ENCODE measurements at regions not wholly inside any gene's neighbourhood (a gene's known extent, or its start where the extent isn't known, plus 50 kb on each side); places are given as distances from the start of the nearest gene placed in this dataset.

DNA sequence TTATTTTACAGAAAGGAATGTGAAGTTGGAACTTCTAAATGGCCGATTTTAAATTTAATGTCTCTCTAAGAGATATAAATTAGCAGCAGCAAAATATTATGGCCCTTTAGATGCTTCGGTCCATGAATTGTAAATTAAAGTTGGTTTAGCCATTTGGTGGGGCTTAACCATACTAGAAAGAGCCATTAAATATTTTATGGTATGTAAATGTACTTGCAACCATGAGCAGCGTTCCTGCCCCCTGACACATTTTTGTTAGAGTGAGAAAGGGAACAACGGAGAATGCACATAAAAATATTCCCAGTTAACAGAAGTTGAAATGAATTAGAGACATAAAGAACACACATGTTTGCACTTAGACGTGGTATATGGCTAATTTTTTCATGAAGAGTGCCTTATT is 237.9 kb downstream of the MYLK4 start:
- TF ChIP-seq, protein P1, sequence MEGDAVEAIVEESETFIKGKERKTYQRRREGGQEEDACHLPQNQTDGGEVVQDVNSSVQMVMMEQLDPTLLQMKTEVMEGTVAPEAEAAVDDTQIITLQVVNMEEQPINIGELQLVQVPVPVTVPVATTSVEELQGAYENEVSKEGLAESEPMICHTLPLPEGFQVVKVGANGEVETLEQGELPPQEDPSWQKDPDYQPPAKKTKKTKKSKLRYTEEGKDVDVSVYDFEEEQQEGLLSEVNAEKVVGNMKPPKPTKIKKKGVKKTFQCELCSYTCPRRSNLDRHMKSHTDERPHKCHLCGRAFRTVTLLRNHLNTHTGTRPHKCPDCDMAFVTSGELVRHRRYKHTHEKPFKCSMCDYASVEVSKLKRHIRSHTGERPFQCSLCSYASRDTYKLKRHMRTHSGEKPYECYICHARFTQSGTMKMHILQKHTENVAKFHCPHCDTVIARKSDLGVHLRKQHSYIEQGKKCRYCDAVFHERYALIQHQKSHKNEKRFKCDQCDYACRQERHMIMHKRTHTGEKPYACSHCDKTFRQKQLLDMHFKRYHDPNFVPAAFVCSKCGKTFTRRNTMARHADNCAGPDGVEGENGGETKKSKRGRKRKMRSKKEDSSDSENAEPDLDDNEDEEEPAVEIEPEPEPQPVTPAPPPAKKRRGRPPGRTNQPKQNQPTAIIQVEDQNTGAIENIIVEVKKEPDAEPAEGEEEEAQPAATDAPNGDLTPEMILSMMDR (conservative IDR thresholded peaks at IDR 0.05) = no peak
- Mint-ChIP-seq H3K4me3 (no peak overlapping the region), H3K9me3 (no peaks in the 10 kb centered on the region), H3K27ac (no peak overlapping the region), H3K27me3 (ENCODE audit: insufficient read depth) (no peaks in the 10 kb centered on the region), H3K4me1 (no peaks in the 10 kb centered on the region), H3K36me3 (ENCODE audit: low read depth) (no peaks in the 10 kb centered on the region)
- no peak overlapping the region for H3K9ac ChIP-seq (ENCODE audit: extremely low read depth, low read length, poor library complexity, severe bottlenecking)
- H3K27me3 ChIP-seq (ENCODE audit: control insufficient read depth, insufficient read depth, low read length, poor library complexity, severe bottlenecking) = no peaks in the 10 kb centered on the region
- H3K9me3 ChIP-seq (ENCODE audit: control insufficient read depth, low read length) = no peaks in the 10 kb centered on the region
- H3K27ac ChIP-seq (ENCODE audit: low read depth, low read length) = no peak overlapping the region
- DNase-seq = no peak
- 90 to 94% methylated on average over 2 to 5 of the region's 5 CpGs for WGBS, 2 experiments (ENCODE audit: insufficient coverage in 1 of 2, insufficient read length in 1 of 2)
- H3K4me3 ChIP-seq (ENCODE audit: low read length) = no peak overlapping the region
- no peaks in the 10 kb centered on the region for H3K4me1 ChIP-seq (ENCODE audit: control insufficient read depth, insufficient read depth, low read length)
- H3K36me3 ChIP-seq (ENCODE audit: control insufficient read depth, insufficient read depth, low read length) = no peaks in the 10 kb centered on the region

DNA sequence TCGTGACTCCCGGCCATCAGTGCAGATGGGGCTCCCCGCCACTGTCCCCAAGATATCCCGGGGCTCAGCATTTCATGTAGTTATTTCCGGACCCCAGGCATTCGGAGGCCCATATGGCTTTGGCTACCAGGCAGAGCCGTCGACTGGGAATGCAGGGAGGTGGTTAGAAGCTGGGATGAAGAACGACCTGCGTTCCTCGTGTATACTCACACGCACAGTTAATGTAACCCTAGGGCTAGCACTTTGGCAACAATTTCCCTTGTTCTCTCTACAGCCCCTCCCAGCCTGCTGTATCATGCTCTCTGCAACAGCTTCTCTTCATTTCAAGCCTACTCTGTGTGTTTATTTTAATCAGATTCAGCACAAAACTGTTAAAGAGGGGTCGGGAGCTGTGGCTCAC is 240.4 kb downstream of the MYLK4 start:
- no peaks in the 10 kb centered on the region for H3K27me3 ChIP-seq (ENCODE audit: control insufficient read depth, insufficient read depth, low read length, poor library complexity, severe bottlenecking)
- WGBS, 2 experiments (ENCODE audit: insufficient coverage in 1 of 2, insufficient read length in 1 of 2) = 94% methylated on average over 11 to 13 of the region's 13 CpGs
- H3K4me3 ChIP-seq (ENCODE audit: low read length) = no peak overlapping the region
- H3K4me1 ChIP-seq (ENCODE audit: control insufficient read depth, insufficient read depth, low read length) = no peaks in the 10 kb centered on the region
- H3K9ac ChIP-seq (ENCODE audit: extremely low read depth, low read length, poor library complexity, severe bottlenecking) = no peak overlapping the region
- DNase-seq = no peak
- no peaks in the 10 kb centered on the region for H3K4me1 Mint-ChIP-seq
- H3K36me3 ChIP-seq (ENCODE audit: control insufficient read depth, insufficient read depth, low read length) = no peaks in the 10 kb centered on the region
- H3K9me3 ChIP-seq (ENCODE audit: control insufficient read depth, low read length) = no peaks in the 10 kb centered on the region
- no peaks in the 10 kb centered on the region for H3K9me3 Mint-ChIP-seq
- TF ChIP-seq, protein P1 (conservative IDR thresholded peaks at IDR 0.05) = no peak
- no peak overlapping the region for H3K27ac Mint-ChIP-seq
- no peaks in the 10 kb centered on the region for H3K36me3 Mint-ChIP-seq (ENCODE audit: low read depth)
- no peak overlapping the region for H3K4me3 Mint-ChIP-seq
- no peak overlapping the region for H3K27ac ChIP-seq (ENCODE audit: low read depth, low read length)
- H3K27me3 Mint-ChIP-seq (ENCODE audit: insufficient read depth) = peaks cover 1% of the 10 kb centered on the region

DNA sequence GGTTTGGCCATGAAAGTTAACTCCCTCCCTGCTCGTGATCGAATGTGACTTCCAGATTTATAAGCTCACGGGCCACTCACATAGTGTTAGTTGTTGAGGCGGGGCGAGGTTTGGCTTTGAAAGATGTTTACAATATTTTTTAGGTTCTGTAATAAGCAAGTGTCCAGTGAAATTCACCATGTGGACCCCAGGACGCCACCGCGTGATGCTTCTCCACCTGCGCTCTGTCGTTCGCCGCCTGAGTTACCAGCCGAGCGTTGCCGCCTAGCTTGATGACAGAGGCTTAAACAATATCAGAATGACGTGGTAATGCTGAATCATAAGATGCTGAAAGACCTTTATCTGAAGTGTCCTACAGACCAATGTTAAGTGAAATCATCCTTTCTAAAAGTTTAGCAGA is 241.0 kb downstream of the MYLK4 start:
- H3K4me3 Mint-ChIP-seq = no peak overlapping the region
- no peaks in the 10 kb centered on the region for H3K9me3 Mint-ChIP-seq
- Histone ChIP-seq H3K27ac (ENCODE audit: low read depth, low read length) (no peak overlapping the region), H3K4me3 (ENCODE audit: low read length) (no peak overlapping the region), H3K4me1 (ENCODE audit: control insufficient read depth, insufficient read depth, low read length) (no peaks in the 10 kb centered on the region), H3K27me3 (ENCODE audit: control insufficient read depth, insufficient read depth, low read length, poor library complexity, severe bottlenecking) (no peaks in the 10 kb centered on the region), H3K9me3 (ENCODE audit: control insufficient read depth, low read length) (no peaks in the 10 kb centered on the region), H3K9ac (ENCODE audit: extremely low read depth, low read length, poor library complexity, severe bottlenecking) (no peak overlapping the region), H3K36me3 (ENCODE audit: control insufficient read depth, insufficient read depth, low read length) (no peaks in the 10 kb centered on the region)
- H3K27ac Mint-ChIP-seq = no peak overlapping the region
- DNase-seq = no peak
- no peaks in the 10 kb centered on the region for H3K36me3 Mint-ChIP-seq (ENCODE audit: low read depth)
- peaks cover 1% of the 10 kb centered on the region for H3K27me3 Mint-ChIP-seq (ENCODE audit: insufficient read depth)
- H3K4me1 Mint-ChIP-seq = no peaks in the 10 kb centered on the region
- 95 to 99% methylated on average over 15 to 16 of the region's 16 CpGs for WGBS, 2 experiments (ENCODE audit: insufficient coverage in 1 of 2, insufficient read length in 1 of 2)
- TF ChIP-seq, protein P1 (conservative IDR thresholded peaks at IDR 0.05) = no peak

Data from endodermal cell (in vitro differentiated cells).